GM12878 (cell line): ENCODE measurements at regions not wholly inside any gene's neighbourhood (a gene's known extent, or its start where the extent isn't known, plus 50 kb on each side); places are given as distances from the start of the nearest gene placed in this dataset.

Experiments
- BHLHE40 ChIP-seq, 2 experiments: fragments of 450-650 bp in 1 of 2; IDR thresholded peaks; 2 replicates each; pipeline ENCODE4 v1.6.1; 2011 to 2017; ENCODE audit warnings: low read depth in 2 of 2, borderline replicate concordance in 1 of 2, improper control_type of control experiment in 1 of 2, low read length in 1 of 2, mild to moderate bottlenecking in 1 of 2
- JUND ChIP-seq: IDR thresholded peaks from 2 replicates; pipeline ENCODE4 v1.6.1; 2012; ENCODE audit warnings: low read depth, mild to moderate bottlenecking, low read length, improper control_type of control experiment, moderate library complexity
- PML ChIP-seq: IDR thresholded peaks from 2 replicates; pipeline ENCODE4 v1.6.1; 2012; ENCODE audit warnings: low read length, inconsistent platforms
- TF ChIP-seq, protein P1 (sequence below): IDR thresholded peaks from 2 replicates; pipeline ENCODE4 v1.6.1; 2012; ENCODE audit warnings: mild to moderate bottlenecking, low read depth, low read length

DNA sequence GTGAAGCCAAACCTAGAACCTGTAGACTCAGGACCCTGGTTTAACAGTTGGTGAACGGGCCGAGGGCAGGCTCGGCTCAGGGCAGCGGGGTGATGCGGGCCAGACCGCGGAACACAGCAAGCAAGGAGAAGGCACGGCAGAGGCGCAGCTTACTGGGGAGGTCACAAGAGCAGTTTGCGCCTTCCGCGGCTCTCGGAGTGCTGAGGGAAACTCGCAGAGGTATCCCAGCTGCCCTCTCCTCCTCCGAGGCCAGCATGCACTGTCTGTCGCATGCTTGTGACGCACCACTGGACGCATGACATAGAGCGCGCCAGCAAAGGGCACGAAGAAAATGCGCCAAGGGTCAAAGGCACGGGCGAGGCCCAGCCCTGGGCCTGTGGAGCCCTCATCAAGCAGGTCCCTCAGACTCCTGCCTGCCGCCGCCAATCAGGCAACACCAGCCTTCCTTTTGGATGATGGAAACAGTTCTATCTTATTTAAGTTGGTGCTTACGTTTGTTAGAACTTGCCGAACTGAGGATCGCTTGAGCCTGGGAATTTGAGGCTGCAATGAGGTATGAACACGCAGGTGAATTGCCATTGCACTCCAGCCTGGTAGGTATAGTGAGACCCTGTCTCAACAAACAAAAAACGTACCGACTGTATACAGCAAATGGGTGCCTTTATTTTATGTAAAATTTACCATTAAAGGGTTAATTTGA is 574.3 kb upstream of the GHITM start:
- TF ChIP-seq, protein P1, sequence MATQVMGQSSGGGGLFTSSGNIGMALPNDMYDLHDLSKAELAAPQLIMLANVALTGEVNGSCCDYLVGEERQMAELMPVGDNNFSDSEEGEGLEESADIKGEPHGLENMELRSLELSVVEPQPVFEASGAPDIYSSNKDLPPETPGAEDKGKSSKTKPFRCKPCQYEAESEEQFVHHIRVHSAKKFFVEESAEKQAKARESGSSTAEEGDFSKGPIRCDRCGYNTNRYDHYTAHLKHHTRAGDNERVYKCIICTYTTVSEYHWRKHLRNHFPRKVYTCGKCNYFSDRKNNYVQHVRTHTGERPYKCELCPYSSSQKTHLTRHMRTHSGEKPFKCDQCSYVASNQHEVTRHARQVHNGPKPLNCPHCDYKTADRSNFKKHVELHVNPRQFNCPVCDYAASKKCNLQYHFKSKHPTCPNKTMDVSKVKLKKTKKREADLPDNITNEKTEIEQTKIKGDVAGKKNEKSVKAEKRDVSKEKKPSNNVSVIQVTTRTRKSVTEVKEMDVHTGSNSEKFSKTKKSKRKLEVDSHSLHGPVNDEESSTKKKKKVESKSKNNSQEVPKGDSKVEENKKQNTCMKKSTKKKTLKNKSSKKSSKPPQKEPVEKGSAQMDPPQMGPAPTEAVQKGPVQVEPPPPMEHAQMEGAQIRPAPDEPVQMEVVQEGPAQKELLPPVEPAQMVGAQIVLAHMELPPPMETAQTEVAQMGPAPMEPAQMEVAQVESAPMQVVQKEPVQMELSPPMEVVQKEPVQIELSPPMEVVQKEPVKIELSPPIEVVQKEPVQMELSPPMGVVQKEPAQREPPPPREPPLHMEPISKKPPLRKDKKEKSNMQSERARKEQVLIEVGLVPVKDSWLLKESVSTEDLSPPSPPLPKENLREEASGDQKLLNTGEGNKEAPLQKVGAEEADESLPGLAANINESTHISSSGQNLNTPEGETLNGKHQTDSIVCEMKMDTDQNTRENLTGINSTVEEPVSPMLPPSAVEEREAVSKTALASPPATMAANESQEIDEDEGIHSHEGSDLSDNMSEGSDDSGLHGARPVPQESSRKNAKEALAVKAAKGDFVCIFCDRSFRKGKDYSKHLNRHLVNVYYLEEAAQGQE = no peak
- TF ChIP-seq PML = no peak
- TF ChIP-seq JUND = no peak
- TF ChIP-seq BHLHE40 (IDR thresholded peaks at IDR 0.05; ENCODE audit: borderline replicate concordance in 1 of 2, low read depth in 2 of 2, low read length in 1 of 2) = no peak
